Hippocampal formation (tissue), 2 donors: ENCODE measurements at regions not wholly inside any gene's neighbourhood (a gene's known extent, or its start where the extent isn't known, plus 50 kb on each side); places are given as distances from the start of the nearest gene placed in this dataset.

ENCODE experiments used
- DNase-seq, 2 donors: peaks; one replicate each; lab custom pipeline; 2025; lab: John Stamatoyannopoulos, UW

DNA sequence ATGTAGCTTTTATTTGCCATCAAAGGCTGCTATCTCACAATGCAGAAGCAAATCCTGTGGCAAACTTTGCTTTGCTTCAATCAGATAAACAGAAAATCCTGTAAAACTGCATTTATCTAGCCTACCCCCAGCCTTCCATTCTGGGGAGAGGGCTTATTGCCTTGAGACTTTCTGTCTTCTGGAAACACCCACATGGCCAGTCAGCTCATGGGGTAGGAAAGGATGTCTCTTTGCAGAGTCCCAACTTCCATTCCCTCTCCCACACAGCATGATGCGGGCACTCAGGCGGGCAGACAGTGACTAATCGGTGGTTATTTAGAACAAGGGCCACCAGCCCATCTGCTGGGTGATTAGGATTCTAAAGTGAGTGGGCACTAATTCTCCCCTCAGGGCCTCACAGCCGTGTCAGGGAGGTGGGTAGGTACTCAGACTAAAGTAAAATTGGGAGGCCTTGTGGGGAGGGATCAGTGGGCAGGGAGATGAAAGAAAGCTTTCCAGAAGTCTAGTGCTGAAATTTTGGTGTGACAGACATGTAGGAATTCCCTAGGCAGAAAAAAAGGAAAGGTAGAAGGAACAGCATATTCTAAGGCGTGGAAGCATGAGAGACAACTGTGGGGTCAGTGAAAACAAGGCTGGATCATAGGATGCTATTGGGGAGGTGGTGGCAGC is 720.5 kb downstream of the VRK1 start:
- DNase-seq: no peak

DNA sequence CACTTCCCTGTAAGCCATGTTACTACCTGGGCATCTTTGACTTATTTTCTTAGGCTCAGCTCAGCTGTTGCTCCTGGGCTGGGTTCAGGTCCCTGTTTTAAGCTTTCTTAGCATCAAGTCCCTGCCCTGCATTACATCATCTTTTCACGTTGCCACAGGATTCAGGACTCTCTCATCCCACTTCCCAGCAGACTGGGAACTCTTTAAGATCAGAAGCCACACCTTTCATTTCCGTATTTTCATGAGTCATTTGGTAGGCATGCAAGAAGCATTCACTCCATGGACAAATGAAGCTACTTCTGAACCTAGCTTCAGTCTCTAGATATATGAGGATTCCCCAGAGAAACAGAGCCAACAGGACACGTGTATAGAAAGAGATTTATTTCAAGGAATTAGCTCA is 726.8 kb downstream of the VRK1 start:
- DNase-seq: no peak

DNA sequence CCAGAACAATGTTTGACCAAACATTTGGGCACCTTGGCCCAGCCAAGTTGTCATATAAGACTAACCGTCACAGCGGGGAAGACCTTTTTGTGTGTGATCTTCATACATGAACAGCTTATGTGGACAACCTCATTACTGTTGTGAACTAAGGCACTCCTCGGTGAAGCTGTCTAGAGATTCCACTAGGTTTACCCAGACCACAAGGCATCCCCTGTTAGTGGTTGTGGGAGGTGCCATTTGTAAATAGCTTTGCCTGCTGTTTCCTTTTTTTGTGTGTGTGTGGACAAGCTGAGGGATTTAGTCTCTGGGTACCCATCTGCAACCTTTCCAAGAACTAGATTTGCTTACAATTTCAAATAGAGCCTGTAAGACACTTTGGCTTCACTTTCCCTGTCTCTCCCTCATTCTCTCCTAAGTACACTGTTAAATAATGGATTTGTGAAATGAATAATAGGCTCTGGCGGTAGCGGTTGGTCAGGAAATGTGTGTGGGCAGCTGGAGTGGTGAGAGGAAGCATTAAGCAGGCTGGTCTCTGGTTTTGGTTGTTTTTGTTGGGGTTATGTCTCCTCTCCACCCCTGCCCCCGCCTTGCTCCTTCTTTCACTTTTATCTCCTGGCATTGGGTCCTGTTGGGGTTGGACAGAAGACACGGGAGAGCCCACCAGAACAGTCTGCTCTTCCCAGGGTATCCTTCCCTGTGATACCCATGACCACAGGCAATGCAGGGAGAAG is 727.6 kb downstream of the VRK1 start:
- no peak for DNase-seq

DNA sequence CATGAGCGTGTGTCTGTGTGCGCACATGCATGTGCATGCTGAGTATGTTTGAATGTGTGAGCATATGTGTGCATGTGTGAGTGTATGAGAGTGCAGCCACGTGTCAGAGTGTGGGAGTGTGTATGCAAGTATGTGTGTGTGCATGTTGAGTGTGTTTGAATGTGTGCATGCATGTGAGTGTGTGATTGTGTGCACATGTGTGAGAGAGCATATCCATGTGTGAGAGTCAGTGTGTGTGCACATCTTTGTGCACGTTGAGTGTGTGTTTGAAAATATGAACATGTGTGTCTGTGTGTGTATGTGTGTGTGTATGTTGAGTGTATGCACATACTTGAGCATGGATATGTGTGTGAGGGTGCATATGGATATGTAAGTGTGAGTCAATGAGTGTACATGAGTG is 730.8 kb downstream of the VRK1 start:
- DNase-seq: no peak

DNA sequence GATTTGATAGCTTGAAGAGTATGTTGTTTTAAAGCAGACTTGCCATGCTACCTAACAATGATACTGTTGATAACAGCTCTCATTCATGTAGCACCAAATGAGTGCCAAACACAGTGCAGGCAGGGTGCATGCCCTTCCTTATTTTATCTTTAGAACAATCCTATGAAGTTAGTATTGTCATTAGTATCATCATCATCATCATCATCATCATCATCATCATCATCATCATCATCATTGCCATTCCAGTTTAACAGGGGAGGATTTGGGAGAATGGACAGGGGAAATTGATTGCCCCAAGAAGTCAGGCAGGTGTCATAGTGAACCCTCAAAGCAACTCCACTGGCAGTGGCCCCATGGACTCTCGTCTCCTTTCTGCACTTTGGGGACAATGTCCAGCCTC is 734.9 kb downstream of the VRK1 start:
- DNase-seq: no peak

DNA sequence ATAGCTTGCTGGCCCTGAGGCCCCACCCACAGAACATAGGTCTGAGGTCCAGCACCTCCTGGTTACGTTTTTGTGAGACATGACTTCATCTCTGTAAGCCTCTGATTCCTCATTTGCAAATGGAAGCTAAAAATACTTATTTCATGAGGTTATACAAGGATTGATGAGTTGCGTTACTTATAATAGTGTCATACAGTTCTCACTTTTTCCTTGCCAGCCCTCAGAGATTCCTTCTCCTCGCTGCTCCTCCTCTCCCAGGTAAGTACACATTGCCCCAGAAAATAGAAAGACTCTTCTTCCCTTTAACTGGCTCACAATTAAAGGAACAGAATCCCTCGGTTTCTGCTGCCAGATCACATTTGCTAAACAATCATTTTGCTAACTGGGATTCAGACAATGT is 739.2 kb downstream of the VRK1 start:
- no peak for DNase-seq

DNA sequence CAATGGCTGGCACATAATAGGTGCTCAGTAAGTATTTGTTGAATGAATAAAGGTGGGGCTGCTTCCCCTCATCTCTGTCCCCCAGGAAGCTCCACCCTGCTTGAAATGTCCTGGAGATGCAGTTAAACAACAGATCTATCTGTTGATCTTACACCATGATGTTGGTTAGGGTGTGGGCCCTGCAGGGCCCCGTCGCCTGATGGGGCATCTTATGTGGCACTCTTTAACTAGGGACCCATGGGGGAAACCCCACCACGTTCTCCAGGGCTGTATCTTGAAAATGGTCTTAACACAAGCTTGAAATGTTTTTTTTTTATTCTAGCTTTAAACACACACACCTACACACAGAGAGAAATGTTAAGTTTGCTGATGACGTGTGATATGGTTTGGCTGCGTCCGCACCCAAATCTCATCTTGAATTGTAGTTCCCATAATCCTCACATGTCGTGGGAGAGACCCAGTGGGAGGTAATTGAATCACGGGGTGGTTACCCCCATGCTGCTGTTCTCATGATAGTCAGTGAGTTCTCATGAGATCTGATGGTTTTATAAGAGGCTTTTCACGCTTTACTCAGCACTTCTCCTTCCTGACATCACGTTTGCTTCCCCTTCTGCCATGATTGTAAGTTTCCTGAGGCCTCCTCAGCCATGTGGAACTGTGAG is 741.7 kb downstream of the VRK1 start:
- DNase-seq: no peak

DNA sequence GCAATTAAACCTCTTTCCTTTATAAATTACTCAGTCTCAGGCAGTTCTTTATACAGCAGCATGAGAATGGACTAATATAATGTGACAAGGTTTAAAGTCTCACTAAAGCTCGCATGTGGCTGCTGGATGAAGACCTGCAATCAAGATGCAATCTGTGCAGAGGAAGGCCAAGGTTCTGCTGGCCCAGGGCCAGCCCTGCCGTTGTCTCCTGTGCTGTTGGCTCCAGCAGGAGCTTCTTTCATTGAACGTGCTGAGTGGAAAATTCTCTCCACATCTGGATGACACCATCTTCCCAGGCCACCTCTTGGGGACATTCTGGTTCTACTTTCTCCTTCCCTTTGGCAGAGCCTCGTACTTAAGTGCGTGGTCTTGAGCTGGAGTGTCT is 742.2 kb downstream of the VRK1 start:
- no peak for DNase-seq

DNA sequence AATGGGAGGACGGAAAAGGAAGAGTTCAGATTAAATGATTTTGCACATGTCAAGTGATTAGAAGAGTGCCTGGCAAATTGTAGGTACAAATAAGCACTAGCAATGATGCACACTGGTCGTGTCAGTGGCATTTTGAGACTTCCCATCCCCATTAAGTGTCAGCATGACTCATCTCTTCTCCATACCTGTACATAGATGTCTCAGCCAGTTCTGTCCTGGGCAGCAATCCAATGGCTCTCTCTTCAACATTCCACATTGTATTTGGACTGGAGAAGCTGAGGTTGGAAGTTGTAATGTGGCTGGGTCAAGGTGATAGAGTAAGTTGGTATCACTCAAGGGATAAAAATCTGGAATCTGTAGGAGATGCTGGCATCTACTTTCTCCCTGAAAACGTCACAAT is 742.7 kb downstream of the VRK1 start:
- no peak for DNase-seq

DNA sequence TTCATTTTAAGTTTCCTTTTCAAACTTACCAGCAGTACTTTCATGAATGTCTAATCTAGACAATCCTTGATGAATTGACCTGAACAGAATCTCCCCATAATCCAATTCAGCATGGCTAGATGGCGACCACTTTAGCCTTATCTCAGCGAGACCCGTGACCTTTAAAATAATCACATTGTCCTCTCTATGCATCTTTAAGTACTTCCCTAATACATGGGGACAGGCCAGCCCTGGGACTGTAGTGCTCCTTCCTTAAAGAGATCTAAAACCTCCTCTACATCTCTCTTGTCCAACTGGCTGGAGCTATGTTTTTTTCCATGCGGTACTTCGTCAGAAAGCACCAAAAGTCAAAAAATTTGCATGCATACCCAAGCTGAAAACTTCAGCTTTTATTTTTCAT is 746.0 kb downstream of the VRK1 start:
- DNase-seq: no peak

DNA sequence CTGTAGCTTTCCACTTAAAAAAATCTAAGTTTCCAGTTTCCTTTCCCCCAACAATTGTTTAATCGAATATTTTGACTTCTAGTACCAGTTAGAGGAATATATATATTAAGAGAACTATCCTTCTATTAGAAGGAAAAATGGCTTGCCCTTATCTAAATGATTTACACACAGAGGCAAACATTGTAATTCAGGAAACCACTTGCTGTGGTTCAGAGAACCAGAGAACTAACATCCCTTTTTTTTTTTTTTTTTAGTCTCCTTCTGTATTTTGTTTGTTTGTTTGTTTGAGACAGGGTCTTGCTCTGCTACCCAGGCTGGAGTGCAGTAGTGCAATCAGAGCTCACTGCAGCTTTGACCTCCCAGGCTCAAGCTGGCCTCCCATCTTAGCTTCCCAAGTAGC is 746.6 kb downstream of the VRK1 start:
- DNase-seq: no peak

DNA sequence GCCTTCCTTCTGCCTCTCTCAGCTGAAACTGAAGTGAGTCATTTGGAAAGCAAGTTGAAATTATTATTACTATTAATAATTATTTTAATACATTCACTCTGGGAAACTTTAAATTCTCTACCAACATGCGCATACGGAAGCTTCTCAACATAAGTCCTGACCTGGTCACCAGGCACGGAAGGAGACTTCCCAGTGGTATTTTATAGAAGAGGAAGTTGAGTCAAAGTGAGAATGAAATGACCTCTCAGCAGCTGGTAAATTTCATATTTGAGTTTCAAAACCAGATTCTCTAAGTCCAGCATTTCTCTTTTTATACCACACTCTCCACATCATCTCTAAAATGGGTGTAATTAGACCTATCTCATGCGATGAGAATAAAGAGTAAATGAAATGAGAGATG is 747.4 kb downstream of the VRK1 start:
- no peak for DNase-seq

DNA sequence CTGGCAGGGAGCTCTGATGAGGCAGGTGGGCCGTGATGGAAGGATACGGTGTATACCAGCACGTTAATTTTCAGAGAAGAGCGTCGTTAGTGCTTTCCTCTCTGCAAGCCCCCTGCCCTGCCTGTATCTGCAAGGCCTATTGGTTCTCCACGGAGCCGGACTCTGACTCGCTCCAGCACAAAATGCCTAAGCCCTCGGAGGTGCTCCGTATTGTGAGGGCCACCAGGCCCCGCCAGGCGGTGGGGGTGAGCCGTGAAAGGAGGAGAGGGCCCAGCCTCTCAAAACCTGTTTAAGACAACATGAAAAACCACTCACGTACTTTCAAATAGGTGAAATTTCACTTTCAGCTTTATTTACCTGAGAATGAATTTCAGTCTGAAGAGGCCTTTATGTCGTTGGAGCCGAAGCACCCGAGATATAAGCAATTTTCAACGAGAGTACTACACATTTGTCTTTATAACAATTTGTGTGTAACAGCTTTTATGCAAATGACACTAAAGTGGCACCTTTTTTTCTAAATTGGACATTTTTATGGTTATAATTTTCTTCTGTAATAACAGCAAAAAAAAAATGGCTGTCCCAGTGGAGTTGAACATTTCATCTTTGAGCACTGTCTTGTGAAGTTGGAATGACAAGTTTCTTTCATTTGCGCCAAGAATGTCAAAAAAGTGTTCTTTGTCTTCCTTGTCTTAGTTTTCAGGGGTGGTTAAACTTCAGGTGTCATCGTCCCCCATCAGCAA is 749.5 kb downstream of the VRK1 start:
- DNase-seq: no peak

DNA sequence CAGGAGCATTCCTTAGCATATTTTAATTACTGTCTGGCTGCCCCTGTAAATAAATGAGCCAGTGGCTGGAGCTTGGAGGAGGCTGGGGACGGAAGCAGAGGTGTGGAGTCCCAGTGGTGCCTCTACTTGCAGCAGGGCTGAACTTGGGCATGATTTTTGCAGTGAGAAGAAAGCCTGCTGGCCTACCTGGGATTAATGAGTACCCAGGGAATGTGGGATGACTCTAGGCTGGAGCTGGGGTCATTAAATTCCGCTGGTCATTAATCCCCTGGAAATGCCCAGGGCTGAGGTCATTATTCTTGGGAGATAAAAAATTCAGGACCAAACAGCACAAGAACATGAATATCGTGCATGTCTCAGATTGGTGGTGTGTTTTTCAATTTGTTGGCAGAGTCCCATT is 753.3 kb downstream of the VRK1 start:
- DNase-seq: no peak

DNA sequence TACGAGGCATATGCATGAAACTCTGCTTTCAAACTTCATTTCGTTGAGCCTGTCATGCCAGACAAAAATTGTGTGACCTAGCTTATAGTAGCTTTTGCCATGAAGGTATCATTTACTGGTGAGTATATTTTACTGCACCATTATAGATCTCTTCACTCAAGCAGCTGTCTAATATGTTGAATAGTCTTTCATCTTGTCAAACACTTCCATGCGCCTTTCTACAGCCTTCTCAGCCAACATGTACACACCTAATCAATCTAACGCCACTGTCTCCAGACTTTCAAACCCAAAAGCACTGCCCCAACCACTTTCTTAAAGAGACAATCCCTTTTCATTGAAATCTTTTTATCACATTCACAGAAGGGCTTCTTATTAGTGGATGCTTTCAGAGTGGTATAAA is 757.4 kb downstream of the VRK1 start:
- no peak for DNase-seq

DNA sequence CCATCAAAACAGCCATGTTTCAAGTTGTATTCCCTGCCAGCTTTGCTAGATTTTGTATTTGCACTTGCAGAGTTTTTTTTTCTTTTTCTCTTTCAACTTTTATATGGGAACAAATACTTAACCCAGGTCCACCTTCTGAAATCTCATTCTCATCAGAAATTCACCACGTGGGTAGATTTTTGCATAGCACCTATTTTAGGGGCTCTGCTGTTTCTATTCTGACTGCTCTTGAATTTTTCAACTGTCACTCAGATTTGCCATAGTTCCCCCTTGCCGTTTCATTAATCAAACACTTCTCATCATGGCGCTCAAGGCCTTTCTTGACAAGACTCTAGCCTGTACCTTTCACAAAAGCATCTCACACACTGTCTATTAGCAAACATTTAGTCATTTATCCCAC is 767.2 kb downstream of the VRK1 start:
- DNase-seq: no peak

DNA sequence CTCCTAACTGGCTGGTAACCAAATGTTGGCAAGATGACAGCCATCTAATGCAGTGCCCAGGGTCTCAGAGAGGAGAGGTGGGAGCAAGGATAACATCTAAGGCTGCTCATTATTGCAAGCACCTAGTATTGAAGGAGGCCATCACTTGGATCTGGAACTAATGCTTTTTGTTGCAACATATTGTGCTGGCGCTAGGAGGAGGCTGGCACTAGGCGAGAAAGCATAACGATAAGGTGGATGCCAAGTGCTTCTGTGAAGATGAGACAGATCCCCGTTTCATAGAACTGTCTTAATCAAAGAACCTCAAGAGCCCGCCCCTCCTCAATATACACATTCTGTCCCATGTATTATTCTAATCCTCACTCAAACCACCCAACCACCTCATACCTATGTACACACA is 774.0 kb downstream of the VRK1 start:
- peak in 1 of 2 donors; percentile 1 for DNase-seq

DNA sequence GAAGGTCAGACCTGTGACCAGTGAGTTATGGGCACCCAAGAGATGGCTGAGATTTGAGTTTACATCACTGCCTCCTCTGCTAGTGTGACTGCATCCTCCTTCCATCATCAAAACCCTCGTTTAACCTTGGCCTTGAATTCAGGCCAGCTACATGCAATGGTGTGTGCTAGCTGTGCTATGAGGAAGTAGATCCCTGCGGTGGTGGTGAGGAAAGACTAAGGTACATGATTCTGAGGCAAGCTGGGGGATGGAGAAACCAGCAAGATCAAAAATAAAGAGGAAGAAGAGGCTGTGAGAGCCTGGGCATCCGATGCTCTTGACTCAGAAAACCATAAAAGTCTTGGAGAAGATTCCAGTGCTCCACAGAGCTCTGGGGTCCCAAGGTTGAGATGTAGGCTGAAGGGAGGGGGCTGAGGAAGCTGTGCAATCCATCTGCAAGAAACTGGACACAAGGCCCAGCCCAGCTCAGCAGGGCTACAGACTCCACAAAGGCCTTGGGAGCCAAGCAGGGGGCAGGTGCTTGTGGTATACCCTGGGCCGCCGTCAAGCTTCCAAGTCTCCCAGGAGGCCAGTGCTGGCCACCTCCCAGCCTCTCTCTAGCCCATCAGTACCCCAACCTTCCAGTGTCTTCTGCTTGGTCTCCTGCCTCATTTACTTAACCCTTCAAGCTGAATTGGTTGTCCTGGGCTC is 774.8 kb downstream of the VRK1 start:
- no peak for DNase-seq

DNA sequence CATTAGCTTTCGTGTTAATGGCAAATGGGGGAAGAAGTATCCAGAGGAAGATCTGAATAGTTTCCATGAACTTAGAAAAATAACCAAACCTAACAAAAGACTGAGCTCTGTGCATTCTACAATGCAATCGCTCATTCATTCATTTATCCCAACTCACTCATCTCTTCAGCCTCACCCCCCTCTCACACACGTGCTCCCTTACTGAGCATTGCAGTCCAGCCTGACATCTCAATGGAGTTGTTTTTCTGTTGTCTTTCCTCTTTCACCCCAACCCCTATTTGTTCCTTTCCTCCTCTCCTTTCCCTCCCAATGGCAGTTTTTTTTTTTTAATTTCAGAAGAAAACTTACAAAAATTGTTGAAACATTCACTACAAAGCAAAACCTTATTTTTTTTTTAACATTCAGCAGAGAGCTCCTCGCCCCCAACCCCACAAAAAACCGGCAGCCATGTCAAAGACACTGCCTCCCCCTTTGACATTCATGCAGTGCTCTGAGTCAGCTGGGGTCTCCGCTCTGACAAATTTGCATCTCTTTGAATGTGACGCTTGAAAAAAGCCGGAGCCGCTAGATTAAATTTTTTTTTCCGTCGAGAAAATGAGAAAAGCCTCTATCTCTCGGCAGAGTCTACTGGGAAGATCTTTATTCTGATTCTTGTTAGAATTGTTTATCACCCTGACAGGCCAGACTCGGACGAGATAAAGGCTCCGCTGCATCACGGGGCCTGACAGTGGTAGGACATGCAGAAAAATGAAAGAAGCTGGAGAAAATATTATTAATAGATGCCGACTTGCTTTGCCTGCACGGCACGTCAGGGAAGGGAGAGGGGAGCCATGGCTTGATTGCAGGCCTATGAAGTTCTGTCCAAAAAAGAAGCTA is 775.6 kb downstream of the VRK1 start:
- DNase-seq: no peak

DNA sequence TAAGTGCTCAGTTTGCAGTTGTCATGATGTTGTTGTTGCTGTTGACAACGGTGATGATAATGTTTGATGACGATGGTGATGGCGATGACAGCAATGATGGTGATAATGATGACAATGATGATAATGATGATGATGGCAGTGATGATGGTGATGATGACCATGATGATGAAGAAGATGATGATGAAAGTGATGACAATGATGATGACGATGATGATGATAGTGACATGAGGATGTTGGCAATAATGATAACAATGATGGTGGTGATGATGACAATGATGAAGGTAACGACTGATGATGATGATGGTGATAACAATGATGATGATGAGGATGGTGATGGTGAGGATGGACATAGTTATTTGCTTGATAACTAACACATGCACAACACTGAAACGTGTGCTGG is 778.5 kb downstream of the VRK1 start:
- no peak for DNase-seq

DNA sequence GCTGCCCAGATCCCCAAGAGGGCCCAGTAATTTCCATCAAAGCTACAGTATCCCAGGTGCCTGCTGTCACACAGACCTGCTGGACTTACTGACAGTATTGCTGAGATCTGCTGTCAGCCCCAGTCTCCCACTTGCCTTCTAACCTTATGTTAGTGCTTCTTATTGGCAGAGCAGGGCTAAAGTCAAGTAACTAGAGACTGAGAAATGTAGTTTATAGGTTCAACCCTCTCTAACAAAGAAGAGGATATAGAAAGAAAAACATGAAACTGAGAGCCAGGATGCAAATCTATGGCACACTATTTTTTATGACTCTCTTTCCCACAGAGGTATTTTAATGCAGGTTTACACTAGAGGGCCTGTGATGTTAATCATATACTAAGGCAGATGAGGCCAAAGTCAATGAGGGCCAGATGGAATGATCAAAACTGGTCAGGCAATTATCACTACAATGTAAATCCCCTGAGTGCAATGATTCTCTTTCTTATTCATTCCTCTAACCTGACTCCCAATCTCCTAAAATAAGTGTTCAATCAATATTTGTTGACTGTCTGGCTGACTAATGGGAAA is 781.9 kb downstream of the VRK1 start:
- no peak for DNase-seq
